Progenitor cell of endocrine pancreas (in vitro differentiated cells): ENCODE measurements at regions not wholly inside any gene's neighbourhood (a gene's known extent, or its start where the extent isn't known, plus 50 kb on each side); places are given as distances from the start of the nearest gene placed in this dataset.
"Not testable (repeated sequence)": the region's sequence is repeated elsewhere in the genome, so short reads cannot be mapped to it uniquely, and the experiment has no call there.

ENCODE experiments used
- DNase-seq: peaks from one replicate; pipeline ENCODE4 v3.0.0; 2021; ENCODE audit warnings: low spot score; ENCODE audit not compliant: unreplicated experiment
- H3K27ac Mint-ChIP-seq: 2 replicates; pipeline ENCODE4 v1.8.0; 2021; ENCODE audit warnings: mild to moderate bottlenecking, moderate library complexity, mixed read lengths
- H3K27me3 Mint-ChIP-seq: 2 replicates; pipeline ENCODE4 v1.8.0; 2021; ENCODE audit warnings: mixed read lengths
- H3K36me3 Mint-ChIP-seq: 2 replicates; pipeline ENCODE4 v1.8.0; 2022; ENCODE audit warnings: mixed read lengths; ENCODE audit not compliant: insufficient read depth
- H3K4me1 Mint-ChIP-seq: 2 replicates; pipeline ENCODE4 v1.8.0; 2021; ENCODE audit warnings: low read depth, mixed read lengths
- H3K4me3 Mint-ChIP-seq: 2 replicates; pipeline ENCODE4 v1.8.0; 2021; ENCODE audit warnings: low read depth, mild to moderate bottlenecking, moderate library complexity, mixed read lengths
- H3K9me3 Mint-ChIP-seq: 2 replicates; pipeline ENCODE4 v1.8.0; 2021; ENCODE audit warnings: low read depth, mixed read lengths
- TF ChIP-seq, protein P1 (sequence below): fragments of 200-600 bp; sonication (generic); IDR thresholded peaks from one replicate; pipeline ENCODE4 v1.5.0; 2021; ENCODE audit warnings: antibody characterized with exemption, mild to moderate bottlenecking; ENCODE audit not compliant: unreplicated experiment

DNA sequence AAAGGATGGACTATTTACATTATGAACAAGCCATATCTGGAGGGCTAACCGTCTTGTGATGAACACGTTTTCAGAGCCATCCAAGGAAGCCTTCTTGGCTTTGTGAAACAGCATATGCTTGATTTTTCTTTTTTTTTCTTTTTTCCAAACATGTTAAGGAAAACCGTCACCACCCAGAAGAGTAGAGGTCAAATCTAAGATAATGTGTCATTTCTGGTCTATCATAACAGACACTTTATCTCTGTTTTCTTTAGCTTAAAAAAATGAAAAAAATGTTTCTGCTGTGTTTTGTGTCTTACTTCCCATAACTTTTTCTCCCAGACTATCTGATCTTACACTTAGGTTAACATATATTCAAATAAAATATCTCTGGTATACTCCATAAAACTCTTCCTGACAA, 76.1 kb upstream of the DGKB start:
- Mint-ChIP-seq H3K36me3 (no peaks in the 10 kb centered on the region), H3K27ac (no peak overlapping the region), H3K9me3 (peaks cover 8% of the 10 kb centered on the region), H3K4me3 (no peak overlapping the region), H3K27me3 (no peaks in the 10 kb centered on the region), H3K4me1 (no peaks in the 10 kb centered on the region)
- TF ChIP-seq, protein P1, sequence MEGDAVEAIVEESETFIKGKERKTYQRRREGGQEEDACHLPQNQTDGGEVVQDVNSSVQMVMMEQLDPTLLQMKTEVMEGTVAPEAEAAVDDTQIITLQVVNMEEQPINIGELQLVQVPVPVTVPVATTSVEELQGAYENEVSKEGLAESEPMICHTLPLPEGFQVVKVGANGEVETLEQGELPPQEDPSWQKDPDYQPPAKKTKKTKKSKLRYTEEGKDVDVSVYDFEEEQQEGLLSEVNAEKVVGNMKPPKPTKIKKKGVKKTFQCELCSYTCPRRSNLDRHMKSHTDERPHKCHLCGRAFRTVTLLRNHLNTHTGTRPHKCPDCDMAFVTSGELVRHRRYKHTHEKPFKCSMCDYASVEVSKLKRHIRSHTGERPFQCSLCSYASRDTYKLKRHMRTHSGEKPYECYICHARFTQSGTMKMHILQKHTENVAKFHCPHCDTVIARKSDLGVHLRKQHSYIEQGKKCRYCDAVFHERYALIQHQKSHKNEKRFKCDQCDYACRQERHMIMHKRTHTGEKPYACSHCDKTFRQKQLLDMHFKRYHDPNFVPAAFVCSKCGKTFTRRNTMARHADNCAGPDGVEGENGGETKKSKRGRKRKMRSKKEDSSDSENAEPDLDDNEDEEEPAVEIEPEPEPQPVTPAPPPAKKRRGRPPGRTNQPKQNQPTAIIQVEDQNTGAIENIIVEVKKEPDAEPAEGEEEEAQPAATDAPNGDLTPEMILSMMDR = no peak
- no peak for DNase-seq

DNA sequence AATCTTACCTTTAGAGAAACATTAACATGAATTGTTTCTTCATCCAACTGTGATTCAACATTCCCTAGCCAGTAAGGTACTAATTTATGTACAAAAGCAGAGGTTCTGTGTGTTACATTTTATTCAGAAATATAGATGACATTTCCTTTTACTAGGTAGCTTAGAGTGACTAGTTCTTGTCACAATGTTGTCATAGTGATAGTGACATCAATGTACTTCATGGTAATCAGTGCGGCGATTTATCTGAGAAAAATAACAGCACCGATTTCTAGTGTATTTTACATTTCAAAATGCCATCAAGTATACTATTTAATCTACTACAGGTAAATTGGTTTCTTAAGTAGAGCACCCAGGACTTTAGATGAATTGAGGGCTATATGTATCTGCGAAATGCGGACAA, 72.1 kb upstream of the DGKB start:
- H3K4me3 Mint-ChIP-seq = no peak overlapping the region
- H3K9me3 Mint-ChIP-seq = no peaks in the 10 kb centered on the region
- no peak for DNase-seq
- H3K36me3 Mint-ChIP-seq = no peaks in the 10 kb centered on the region
- H3K27me3 Mint-ChIP-seq = no peaks in the 10 kb centered on the region
- no peak overlapping the region for H3K27ac Mint-ChIP-seq
- no peaks in the 10 kb centered on the region for H3K4me1 Mint-ChIP-seq
- TF ChIP-seq, protein P1 = no peak

DNA sequence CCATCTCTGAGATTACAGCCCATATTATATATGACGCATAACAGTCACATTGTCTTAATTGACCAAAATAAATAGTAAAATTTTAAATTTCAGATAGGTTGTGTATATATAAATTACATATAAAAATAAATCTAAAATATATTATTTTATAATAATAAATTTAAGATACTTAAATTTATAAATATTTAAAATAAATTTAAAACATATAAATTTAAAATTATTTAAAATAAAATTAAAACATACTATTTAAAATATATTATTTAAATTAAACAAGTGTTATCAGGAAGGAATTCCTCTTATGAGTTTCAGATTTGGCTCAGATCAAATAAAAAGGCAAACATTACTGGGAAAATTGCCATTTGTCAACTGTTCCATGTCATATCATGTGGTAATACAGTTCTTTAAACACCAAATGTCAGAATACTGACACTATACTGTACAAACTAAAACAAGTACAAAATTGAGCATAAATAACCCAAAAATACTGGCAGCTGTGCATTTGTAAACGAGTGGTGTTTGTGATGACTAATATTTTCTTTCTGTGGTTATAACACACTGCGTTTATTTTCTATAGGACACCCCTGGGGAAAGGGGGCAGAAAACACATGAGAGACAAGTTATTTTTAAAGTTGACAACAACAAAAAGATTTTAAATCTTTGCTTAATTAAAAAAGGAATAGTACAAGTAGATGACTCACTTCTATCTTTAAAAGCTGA, 71.3 kb upstream of the DGKB start:
- Mint-ChIP-seq H3K36me3 (no peaks in the 10 kb centered on the region), H3K9me3 (no peaks in the 10 kb centered on the region), H3K4me3 (no peak overlapping the region), H3K27ac (no peak overlapping the region), H3K27me3 (no peaks in the 10 kb centered on the region), H3K4me1 (no peaks in the 10 kb centered on the region)
- no peak for DNase-seq
- TF ChIP-seq, protein P1 = no peak

DNA sequence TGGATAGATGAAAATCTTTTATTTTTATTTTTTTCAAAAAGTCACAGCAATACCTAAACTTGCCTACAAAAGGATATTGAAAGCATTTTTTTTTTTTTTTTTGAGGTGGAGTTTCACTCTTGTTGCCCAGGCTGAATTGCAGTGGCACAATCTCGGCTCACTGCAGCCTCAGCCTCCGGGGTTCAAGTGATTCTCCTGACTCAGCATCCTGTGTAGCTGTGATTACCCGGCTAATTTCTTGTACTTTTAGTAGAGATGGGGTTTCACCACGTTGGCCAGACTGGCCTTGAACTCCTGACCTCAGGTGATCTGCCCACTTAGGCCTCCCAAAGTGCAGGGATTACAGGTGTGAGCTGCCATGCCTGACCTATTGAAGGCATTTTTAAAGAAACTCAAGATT, 69.1 kb upstream of the DGKB start:
- H3K9me3 Mint-ChIP-seq, H3K4me1 Mint-ChIP-seq, H3K36me3 Mint-ChIP-seq, H3K4me3 Mint-ChIP-seq, H3K27ac Mint-ChIP-seq, DNase-seq, H3K27me3 Mint-ChIP-seq: not testable (repeated sequence)

DNA sequence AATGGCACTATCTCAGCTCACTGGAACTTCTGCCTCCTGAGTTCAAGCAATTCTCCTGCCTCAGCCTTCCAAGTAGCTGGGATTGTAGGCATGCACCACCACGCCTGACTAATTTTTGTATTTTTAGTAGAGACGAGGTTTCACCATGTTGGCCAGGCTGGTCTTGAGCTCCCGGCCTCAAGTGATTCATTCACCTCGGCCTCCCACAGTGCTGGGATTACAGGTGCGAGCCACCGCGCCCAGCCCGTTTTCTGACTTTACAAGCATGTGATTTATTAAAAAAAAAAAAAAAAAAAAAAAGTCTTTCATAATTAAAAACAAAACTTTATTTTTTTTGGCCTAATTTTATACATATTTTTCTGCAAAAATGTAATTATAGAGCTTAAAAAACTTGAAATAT, 64.8 kb upstream of the DGKB start:
- H3K27me3 Mint-ChIP-seq, H3K4me1 Mint-ChIP-seq, H3K36me3 Mint-ChIP-seq, H3K4me3 Mint-ChIP-seq, H3K27ac Mint-ChIP-seq, DNase-seq, H3K9me3 Mint-ChIP-seq: not testable (repeated sequence)

DNA sequence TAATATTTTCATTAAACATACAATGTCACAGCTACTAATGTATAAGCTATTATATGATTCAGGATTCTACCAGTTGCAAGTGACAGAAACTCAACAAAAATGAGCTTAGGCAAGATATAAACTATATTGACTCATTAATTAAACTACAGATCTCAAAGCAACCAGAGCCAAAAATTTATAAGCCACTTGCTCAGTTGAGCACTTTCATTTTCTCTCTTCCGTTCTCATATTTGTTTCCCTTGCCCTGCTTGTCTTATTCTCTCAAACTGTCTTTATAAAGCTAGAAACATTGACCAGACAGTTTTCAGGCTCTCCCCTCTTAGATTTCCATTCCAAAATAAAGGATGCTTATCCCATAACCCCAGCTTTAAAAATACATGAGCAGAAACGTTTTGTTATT, 60.2 kb upstream of the DGKB start:
- TF ChIP-seq, protein P1 = no peak
- Mint-ChIP-seq H3K9me3 (no peaks in the 10 kb centered on the region), H3K27ac (no peak overlapping the region), H3K4me1 (no peaks in the 10 kb centered on the region), H3K4me3 (no peak overlapping the region), H3K36me3 (no peaks in the 10 kb centered on the region), H3K27me3 (no peaks in the 10 kb centered on the region)
- no peak for DNase-seq
